ENCODE measurements at regions not wholly inside any gene's neighbourhood (a gene's known extent, or its start where the extent isn't known, plus 50 kb on each side); places are given as distances from the start of the nearest gene placed in this dataset.
"Not testable (repeated sequence)": the region's sequence is repeated elsewhere in the genome, so short reads cannot be mapped to it uniquely, and the experiment has no call there.

DNA sequence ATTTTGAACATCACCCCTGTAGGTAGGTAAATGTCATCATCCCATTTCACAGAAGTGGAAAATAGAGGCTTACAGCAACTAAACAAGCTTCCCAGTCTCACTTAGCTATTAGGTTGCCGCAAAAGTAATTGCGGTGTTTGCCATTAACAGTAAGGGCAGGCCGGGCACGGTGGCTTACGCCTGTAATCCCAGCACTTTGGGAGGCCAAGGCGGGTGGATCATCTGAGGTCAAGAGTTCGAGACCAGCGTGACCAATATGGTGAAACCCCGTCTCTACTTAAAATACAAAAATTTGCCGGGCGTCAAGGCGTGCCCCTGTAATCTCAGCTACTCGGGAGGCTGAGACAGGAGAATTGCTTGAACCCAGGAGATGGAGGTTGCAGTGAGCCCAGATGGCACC is 179.7 kb downstream of the IRF8 start:
- FAIRE-seq, result not testable (repeated sequence)

DNA sequence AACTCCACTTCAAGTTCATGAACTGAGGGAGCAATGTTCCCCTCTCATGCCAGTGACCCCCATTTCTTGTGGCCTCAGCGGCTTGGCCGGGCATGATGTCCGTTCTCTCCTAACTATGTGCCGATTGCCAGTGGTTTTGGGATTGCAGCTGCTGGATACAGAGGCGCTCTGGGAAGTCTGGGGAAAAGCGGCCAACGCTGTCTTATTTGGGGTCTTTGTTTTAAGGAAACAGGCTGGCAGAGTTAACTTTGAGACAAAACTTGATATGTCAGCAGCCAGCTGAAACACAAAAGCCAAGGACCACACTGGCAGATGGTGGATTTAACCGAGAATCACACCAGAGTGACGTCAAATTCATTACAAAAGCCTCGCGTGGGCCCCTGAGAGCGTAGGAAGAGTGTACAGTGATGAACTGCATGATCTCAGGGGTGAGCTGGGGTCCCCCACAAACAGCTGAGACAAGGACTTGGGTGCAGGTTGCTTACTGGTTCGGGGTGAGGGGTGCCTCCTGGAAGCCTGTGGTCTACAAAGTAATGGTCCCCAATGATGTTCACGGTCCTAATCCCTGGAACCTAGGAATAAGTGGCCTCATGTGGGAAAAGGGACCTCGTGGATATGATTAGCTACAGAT is 180.4 kb downstream of the IRF8 start:
- FAIRE-seq, result no peak

DNA sequence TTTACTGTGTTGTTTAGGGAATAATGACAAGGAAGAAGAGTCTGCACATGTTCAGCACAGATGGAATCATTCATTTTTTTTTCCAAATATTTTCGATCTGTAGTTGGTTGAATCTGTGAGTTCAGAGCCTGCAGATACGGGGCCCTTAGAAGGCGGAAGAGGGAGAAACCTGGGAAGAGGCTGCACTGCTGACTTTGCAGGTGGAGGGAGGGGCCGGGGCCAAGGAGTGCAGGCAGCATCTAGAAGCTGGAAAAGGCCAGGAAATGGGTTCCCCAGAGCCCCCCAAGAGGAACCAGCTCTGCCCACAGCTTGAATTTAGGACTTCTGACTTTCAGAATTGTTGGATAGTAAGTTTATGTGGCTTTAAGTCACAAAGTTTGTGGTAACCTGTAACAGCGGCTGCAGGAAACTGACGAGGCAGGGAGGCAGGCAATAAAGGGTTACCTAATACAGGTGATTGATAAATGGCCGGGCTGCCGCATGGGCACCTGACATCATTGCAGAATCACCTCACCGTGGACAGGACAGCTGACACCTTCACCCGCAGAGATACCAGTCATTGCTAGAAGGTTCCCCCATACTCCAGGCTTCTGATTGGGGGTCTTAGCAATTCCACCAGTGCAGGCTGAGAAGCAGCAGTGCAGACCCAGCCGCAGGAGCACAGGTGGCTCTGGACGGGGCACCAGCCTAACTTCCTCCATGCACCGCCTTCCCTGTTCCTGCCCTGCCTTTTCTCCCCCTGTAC is 181.3 kb downstream of the IRF8 start:
- FAIRE-seq, result no peak

DNA sequence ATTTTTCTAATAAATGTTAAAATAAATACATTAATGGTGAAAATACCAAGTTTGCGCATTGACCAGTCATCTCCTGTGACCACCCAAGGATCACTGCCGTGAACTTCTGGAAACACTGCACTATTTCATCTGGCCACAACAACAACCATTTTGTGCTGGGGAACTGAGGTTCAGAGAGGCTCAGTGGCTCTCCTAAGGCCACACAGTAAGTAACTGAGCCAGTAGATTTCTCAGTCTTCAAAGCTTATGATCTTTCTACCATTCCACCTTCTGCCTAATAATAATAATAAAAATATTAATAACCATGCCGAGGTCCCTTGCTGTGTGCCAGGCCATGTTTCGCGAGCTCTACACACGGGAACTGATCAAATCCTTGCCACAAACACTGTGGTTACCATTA is 182.0 kb downstream of the IRF8 start:
- no peak for FAIRE-seq

DNA sequence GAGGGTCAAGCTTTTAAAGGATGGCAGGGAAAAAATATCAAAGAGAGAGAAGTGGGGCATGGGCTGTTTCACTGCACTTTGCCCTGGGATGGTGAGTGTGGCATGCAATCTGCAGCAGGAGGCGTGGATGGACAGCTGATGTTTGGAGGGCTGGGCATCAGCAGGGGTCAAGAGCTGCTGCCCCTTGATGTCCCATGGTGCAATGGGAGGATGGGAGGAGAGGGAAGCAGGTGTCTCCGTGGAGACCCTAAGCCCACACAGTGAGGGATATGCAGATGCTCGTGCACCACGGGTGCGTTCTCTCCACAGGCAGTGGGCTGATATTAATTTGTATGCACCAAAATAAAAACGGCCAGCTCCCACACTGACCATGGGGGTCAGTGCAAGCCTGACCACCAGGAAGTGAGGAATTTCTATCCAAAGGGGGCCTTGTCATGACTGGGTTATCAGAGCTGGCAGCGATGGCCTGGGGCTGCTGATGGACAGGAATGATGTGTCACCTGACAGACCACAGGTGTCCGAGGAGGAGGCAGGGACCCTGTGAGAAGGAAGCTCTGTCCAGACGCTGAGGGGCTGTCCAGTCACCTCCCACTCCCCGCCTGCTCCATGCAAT is 183.6 kb downstream of the IRF8 start:
- FAIRE-seq, result no peak

DNA sequence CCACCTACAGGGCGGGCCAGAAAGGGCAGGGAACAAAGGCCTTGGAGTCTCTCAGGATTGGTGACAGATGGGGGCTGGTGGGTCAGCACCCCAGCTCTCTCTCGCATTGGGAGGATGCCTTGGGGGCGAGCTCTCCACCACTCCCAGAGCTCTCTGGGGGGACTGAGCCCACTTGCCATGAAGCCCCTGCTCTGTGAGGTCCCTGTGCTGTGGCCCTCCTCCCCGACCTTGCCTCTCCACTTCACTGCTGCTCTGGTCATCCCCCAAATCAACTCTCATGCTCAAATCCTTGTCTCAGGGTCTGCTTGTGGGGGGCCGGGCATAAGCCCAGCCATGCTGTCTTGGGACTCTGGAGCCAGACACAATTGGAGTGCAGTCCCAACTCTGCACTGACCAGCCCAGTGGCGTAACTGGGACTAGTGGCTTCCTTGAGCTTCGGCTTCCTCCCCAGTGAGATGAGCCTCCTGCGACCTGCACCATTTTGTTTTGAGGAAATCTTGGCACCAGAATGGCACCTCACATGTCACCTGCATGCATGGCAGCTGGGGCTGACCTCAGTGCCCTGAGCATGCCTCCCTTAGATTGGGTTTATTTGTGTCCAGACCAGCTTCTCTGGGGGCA is 184.5 kb downstream of the IRF8 start:
- no peak for FAIRE-seq

DNA sequence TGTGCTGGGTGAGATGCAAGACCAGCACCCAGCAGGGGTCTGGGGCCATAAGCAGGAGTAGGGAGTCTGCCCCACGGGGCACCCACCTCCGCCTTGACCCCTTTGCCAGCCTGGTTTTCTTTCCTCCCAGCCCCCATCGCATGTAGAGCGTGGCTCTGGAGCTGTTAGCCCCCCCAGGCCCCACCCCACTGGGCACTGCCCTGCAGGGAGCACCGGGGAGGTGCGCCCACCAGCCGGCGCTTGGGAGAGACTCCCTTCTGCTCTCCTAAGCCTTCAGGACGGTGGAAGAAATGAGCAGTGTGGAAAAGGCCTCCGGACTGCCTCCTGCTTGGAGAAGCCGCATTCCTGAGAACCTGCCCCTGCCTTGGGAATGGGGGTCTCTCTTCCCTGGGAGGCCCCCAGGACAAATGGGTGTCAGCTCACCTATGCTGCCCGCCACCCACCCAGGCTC is 186.2 kb downstream of the IRF8 start:
- FAIRE-seq, result no peak

DNA sequence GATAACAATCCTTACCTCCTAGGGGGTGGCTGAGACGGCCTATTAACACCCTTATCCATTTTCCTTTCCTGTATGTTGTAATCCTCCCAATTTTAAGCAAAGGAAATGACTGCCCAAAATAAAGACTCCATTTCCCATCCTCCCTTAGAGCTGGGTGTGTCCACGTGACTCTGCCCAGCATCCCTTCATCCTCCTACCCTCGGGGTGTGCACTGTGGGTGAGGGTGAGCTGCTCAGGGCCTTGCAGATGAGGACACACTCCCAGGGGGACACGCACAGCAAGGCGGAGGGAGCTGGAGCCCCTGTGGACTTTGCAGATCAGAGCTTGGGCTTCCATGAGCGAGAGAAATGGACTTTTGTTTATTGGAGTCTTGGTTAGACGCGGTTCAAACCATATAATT is 186.8 kb downstream of the IRF8 start:
- FAIRE-seq, result no peak

DNA sequence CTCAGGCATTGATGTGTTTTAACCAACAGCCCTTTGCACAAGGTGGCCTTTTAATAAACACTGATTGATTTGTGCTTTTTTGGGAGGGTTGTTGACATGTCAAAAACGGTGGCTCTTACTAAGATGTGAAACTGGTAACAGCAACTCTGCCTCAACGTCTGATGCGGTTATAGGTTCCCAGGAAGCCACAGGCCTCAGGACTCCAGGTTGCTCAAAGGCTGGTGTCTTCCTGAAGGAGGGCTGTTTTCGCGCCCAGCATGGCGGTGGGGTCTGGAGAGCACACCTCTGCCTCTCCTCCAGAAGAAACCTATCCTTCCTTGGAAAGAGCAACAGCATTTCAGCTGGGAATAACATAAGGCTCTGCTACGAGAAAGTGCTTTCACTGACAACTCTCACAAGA is 187.5 kb downstream of the IRF8 start:
- no peak for FAIRE-seq

DNA sequence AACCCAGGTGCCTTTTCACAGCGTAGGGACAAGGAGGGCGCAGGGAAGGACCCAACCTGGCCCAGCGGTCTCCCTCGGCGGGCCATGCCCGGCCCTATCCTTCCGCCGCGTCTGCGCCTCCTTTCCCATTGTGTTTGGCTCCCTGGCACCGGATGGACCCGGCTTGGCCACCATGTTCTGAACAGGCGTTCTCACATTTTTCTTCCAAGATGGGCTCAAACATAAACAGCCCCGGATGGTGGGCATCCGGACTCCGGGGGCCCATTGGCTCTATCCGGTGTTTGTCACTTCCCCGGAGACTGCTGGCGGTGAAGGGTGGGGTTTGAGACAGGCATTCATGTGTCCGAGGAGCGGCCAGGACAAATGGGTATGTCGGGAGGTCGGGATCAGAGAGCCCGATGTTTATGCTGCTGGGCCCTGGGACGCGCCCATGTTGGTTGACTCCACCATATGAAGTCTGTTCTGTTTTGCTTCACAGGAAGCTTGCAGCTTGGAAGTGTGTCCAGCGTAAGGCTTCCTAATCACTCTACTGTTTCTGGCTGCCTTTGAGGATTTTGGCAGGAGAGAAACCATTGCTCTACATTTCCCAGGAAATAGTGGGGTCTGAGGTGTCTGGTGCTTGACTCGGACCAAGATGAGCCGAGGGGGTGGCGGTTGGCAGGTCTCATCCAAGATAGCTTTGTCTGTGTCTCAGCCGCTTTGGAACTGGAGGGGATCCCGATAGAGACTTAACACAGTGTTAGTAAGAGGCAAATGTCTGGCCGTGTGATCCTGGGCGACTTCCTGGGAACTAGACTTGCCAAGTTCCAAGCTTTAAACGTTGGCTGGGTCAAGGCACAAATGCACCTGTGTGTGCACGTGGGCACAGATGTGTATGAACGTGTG is 188.3 kb downstream of the IRF8 start:
- no peak for FAIRE-seq

DNA sequence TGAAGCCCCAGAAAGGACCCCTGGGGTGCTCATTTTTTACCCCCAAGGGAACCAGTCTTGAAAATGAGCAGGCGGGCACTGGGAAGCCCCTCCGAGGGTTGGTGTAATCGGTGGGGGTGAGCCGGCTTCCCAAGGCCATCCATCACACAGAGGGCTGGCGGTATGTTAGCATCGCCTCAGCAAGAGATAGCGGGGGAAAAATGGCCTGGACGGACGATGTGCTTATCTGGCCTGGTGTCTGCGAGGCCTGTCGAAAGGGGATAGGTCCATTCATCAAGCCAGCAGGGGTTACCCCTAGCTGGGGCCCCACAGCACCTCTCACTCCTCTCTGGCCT is 188.9 kb downstream of the IRF8 start:
- no peak for FAIRE-seq

DNA sequence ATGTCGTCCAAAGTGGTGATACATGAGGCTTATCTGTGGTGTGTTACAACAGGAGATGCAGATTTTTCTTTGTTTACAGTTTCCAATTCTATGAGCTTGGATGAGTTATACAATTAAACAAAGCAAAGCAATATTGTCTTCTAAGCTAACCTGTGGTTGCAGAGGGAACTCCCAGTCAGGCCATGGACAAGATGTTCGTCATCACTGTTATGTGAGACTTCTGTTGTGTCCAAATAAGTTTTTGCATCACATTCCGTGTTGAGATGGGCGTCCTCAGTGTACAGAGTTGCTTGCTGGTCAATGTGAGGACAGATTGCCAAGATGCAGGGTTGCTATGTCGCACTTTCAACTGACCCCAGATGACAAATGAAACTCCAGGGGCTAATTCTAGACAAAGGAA is 189.3 kb downstream of the IRF8 start:
- no peak for FAIRE-seq

DNA sequence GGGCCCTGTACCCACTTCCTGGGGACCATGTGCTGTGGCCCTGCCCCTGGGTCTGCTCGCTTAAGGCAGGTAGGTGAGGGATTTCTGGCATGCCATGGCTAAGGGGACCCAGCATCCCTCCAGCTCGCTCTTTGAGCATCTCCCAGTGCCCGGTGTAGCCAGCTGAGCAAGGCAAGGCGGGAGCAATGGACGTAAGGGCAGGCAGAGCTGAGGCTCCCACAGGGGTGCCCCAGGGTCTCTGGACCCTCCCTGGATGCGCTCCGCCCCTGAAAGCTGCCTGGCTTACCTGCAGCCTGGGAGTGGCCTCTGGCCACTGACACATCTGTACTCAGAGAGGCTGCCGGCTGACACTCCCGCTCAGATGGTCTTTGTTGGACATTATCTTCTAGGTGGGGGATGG is 189.9 kb downstream of the IRF8 start:
- no peak for FAIRE-seq

DNA sequence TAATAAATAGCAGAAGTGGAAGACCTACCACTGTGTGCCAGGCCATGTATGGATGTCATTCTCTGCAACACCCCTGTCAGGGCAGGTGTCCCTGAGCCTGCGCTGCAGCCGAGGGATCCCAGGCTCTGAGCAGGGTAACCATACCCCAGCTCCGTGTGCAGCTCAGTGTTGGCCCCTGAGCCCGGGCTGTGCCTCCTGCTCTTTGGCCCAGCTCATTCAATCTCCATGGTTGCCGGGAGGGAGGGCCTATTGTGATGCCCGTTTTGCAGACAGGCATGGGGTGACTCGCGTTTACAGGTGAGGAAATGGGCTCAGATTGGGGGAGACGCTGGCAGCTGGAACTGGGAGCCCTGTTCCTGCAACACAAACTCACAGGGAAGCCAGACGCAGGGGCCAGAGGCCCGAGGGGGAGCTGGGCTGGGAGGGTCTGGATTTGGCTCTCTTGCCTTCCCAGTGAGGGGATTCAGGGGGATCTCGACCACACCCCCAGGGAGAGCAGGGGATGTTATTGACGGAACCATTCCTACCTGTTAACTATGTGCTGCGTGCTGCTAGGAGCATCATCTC is 190.5 kb downstream of the IRF8 start:
- FAIRE-seq, result no peak

DNA sequence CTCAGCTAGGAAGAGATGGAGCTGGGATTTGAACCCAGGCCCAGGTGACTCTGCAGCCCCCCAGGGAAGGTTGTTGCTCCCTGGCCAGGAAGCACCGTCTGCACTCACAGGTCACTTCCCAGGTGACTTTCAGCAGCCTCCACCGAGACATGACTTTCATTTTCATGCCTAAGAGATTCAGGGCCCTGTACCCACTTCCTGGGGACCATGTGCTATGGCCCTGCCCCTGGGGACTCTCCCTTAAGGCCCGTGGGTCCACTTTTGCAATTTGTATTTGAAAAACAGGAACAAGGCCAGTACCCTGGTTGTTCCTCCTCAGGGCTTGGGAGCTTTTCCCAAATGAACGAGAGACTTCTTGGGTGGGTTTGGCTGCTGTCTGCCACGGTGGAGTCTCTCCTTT is 191.0 kb downstream of the IRF8 start:
- FAIRE-seq, result no peak

DNA sequence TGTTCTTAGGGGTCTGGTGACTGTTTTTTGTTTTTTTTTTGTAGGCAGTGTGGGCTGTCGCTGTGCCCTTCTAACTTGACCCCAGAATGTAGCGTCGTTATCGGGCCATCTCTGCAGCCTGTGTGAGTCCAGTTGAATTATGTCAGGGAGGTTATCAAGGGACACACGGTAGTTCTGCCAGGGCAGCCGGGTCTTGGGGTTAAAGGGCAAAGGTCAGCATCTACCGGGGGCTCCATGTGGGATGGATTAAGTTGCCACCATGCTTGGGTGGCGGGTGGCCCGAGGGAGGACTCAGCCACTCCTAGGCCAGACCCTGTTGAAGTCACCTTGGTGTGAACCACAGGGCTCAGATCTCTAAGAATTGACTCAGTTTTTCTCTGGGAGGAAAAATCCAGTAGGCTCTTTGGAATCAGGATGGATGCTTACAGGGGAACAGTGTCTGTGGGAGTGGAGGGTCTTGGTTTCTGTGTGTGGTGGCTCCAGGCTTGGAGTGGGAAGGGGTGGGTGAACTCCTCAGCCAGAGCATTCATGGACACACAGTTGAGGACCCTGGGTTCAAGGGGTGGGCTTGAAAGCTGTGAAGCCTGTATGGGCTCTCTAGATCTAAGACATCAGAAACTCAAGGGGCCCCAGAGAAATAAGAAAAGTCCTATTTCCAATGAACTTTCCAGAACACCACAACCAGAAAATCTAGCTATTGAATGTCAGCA is 191.7 kb downstream of the IRF8 start:
- no peak for FAIRE-seq

DNA sequence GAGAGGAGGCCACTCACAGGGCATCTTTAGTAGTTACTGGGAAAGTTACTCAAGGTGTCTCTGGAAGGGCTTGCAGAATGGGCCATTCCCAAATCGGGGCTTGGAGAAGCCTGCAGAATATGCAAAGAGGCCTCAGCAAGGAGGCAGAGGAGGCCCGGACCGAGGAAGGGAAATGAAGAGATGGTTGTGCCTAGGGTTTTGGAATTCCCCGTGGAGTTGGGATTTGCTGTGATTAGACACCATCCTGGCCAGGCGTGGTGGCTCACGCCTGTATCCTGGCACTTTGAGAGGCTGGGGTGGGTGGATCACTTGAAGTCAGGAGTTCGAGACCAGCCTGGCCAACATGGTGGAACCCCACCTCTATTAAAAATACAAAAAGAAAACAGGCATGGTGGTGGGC is 193.0 kb downstream of the IRF8 start:
- FAIRE-seq, result no peak

DNA sequence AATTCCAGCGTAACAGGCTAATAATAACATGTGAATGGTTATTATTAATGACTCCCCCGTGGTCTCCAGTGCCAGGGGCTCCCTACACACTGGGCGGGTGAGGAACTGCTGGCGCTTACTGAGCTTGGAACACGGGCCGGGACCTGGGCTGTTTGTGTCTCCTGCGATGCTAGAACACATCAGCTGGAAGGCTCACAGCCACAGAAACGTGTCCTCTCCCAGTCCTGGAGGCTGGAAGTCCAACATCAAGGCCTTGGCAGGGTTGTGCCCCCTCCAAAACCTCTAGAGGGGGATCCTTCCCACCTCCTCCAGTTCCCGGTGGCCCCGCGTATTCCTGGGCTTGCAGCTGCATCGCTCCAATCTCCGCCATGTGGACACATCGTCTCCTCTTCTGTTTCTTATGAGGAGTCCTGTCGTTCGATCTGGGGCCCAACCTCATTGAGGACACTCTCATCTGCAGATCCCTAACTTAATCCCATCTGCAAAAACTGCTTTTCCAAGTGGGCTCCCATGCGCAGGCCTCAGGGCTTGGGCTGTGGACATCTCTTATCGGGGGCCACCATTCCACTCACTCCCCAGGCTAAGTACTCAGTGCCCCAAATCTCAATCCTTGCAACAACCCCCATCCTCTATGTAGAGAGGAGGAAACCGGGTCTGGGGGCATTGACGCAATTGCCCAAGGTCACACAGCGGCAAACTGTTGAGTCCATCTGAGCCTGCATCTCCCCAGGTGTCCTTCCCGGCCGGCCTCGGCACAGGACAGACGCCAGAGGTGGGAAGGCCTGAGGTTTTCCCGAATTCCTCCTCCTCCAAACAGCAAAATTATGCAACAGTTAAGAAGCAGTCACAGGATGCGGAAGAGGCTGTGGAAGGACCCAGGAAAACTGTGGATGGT is 193.9 kb downstream of the IRF8 start:
- no peak for FAIRE-seq

DNA sequence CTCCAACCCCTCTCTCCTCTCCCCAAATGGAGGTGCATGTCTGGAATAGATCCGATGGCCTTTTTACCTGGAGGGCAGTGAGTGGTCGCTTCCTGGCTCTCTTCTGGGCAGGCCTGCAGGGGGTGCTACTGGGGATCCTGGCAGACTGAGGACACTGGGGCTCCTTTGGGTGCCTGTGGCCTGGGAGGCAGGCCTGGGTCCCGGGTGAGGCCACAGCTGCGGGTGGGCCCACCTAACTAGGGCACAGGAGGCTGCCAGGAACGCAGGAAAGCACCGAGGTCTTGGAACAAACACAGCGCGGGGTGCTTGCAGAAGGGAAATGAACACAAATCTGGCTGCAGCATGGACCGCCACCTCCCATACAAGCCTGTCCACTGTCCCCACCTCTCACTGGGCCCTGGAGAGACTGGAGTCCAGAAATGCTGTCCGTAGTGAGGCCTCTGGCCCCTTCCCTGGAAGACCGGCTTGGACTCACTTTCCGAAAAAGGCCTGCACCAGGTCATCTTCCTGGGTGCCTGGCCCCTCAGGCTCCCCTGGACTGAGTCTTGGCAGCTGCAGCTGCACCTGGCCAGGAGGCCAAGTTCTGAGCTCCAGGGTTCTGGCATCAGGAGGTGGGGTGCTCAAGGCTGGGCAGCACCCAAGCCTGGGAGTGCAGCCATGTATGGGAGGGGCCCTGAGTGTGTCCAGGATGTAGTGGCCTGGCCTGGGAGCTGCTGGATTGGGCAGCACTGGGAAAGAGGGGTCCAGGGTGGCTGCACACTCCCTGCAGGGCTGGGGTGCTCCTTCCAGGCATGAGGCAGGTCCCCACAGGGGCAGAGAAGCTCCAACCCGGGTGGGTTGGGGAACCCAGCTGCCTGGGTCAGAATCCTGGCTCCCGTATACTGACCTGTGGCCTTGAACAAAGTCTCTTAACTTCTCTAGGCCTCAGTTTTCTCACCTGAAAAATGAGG is 195.1 kb downstream of the IRF8 start:
- FAIRE-seq, result no peak
